ENCODE measurements at regions not wholly inside any gene's neighbourhood (a gene's known extent, or its start where the extent isn't known, plus 50 kb on each side); places are given as distances from the start of the nearest gene placed in this dataset.

DNA sequence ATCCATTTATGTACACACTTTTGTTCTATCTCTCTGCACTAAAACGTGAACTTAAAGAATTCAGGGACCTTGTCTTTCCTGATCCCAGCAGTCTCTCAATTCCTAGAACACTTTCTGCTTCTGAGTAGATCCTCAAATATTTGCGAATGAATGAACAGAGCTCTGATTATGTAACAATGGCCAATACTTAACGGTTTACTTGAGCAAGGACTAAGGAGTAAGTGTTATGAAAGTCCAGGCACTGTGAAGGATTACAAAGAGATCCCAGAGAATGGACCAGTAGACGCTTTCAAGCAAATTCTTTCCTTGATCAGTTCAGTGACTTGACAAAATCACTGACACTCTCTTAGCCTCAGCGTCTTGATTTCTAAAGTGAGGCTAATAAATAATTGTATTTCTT lies 514.5 kb upstream of the KLHL1 start:
- Histone ChIP-seq H3K9ac (ENCODE audit: low read length) (no peak overlapping the region), H3K27ac (ENCODE audit: low read length) (no peak overlapping the region), H3K4me2 (ENCODE audit: low read length) (no peak overlapping the region), H3K27me3 (ENCODE audit: insufficient read depth, low read depth, low read length) (no peaks in the 10 kb centered on the region), H3K9me2 (ENCODE audit: insufficient read depth, low read length) (no peaks in the 10 kb centered on the region), H3K36me3 (ENCODE audit: insufficient read depth, low read length) (no peaks in the 10 kb centered on the region), H3K9me3 (ENCODE audit: low read length) (no peaks in the 10 kb centered on the region), H3K4me3 (ENCODE audit: low read length) (no peak overlapping the region), H3F3A (ENCODE audit: insufficient read depth, low read length, poor library complexity, severe bottlenecking) (no peaks in the 10 kb centered on the region), H4K20me1 (ENCODE audit: insufficient read depth) (no peaks in the 10 kb centered on the region), H2AFZ (ENCODE audit: low read depth, low read length) (no peak overlapping the region), H3K79me2 (replicated peaks; ENCODE audit: insufficient read depth, low read length) (no peaks in the 10 kb centered on the region)
- TF ChIP-seq EZH2 (IDR thresholded peaks at IDR 0.05; ENCODE audit: borderline replicate concordance, insufficient read depth, low read length, poor library complexity, severe bottlenecking) = no peak

DNA sequence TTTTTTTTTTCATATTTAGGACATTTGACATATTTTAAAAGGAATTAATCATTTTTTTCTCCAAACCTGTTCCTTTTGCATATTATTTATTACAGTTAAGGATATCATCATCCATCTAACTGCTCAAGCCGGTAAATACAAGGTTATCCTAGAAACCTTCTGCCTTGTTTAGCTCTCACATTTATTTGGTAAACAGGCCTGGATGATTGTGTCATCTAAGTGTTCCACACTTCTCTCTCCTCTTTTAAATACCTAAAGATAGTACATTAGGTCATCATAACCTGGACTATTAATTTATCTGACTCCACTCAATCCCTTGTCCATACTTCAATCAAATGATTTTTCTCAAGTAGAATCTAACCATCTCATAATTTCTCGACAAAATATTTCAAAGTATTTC lies 511.7 kb upstream of the KLHL1 start:
- H3K27ac ChIP-seq (ENCODE audit: low read length) = no peak overlapping the region
- no peaks in the 10 kb centered on the region for H3K9me3 ChIP-seq (ENCODE audit: low read length)
- H3K9me2 ChIP-seq (ENCODE audit: insufficient read depth, low read length) = no peaks in the 10 kb centered on the region
- no peak overlapping the region for H3K9ac ChIP-seq (ENCODE audit: low read length)
- no peaks in the 10 kb centered on the region for H3K27me3 ChIP-seq (ENCODE audit: insufficient read depth, low read depth, low read length)
- H3K79me2 ChIP-seq (replicated peaks; ENCODE audit: insufficient read depth, low read length) = no peaks in the 10 kb centered on the region
- no peak overlapping the region for H3K4me3 ChIP-seq (ENCODE audit: low read length)
- no peaks in the 10 kb centered on the region for H3F3A ChIP-seq (ENCODE audit: insufficient read depth, low read length, poor library complexity, severe bottlenecking)
- TF ChIP-seq RAD21 (conservative IDR thresholded peaks at IDR 0.05) (no peak), TAF1 (IDR thresholded peaks at IDR 0.05; ENCODE audit: low read depth) (no peak), POLR2AphosphoS5 (IDR thresholded peaks at IDR 0.05) (no peak), MXI1 (conservative IDR thresholded peaks at IDR 0.05; ENCODE audit: poor library complexity, severe bottlenecking) (no peak), CTCF (IDR thresholded peaks at IDR 0.05; ENCODE audit: poor library complexity, severe bottlenecking) (no peak), SMC3 (conservative IDR thresholded peaks at IDR 0.05; ENCODE audit: poor library complexity) (no peak), REST (IDR thresholded peaks at IDR 0.05; ENCODE audit: borderline replicate concordance) (no peak), EP300 (conservative IDR thresholded peaks at IDR 0.05; ENCODE audit: poor library complexity, severe bottlenecking) (no peak), EZH2 (IDR thresholded peaks at IDR 0.05; ENCODE audit: borderline replicate concordance, insufficient read depth, low read length, poor library complexity, severe bottlenecking) (no peak)
- no peaks in the 10 kb centered on the region for H4K20me1 ChIP-seq (ENCODE audit: insufficient read depth)
- no peak overlapping the region for H3K4me2 ChIP-seq (ENCODE audit: low read length)
- no peak overlapping the region for H2AFZ ChIP-seq (ENCODE audit: low read depth, low read length)
- no peaks in the 10 kb centered on the region for H3K36me3 ChIP-seq (ENCODE audit: insufficient read depth, low read length)

GRCh38 chr13:70616847-70617246 lies 508.6 kb upstream of the KLHL1 start:
- no peaks in the 10 kb centered on the region for H3K9me2 ChIP-seq (ENCODE audit: insufficient read depth, low read length)
- TF ChIP-seq MXI1 (conservative IDR thresholded peaks at IDR 0.05; ENCODE audit: poor library complexity, severe bottlenecking) = no peak
- no peak for TF ChIP-seq RAD21 (conservative IDR thresholded peaks at IDR 0.05)
- TF ChIP-seq EZH2 (IDR thresholded peaks at IDR 0.05; ENCODE audit: borderline replicate concordance, insufficient read depth, low read length, poor library complexity, severe bottlenecking) = no peak
- no peak for TF ChIP-seq SMC3 (conservative IDR thresholded peaks at IDR 0.05; ENCODE audit: poor library complexity)
- TF ChIP-seq TAF1 (IDR thresholded peaks at IDR 0.05; ENCODE audit: low read depth) = no peak
- TF ChIP-seq REST (IDR thresholded peaks at IDR 0.05; ENCODE audit: borderline replicate concordance) = no peak
- no peak for TF ChIP-seq CTCF (IDR thresholded peaks at IDR 0.05; ENCODE audit: poor library complexity, severe bottlenecking)
- no peak for TF ChIP-seq EP300 (conservative IDR thresholded peaks at IDR 0.05; ENCODE audit: poor library complexity, severe bottlenecking)
- no peak for TF ChIP-seq POLR2AphosphoS5 (IDR thresholded peaks at IDR 0.05)
- no peaks in the 10 kb centered on the region for H3K9me3 ChIP-seq (ENCODE audit: low read length)
- H3K9ac ChIP-seq (ENCODE audit: low read length) = no peak overlapping the region
- H3F3A ChIP-seq (ENCODE audit: insufficient read depth, low read length, poor library complexity, severe bottlenecking) = no peaks in the 10 kb centered on the region
- no peak overlapping the region for H3K4me2 ChIP-seq (ENCODE audit: low read length)
- H3K79me2 ChIP-seq (replicated peaks; ENCODE audit: insufficient read depth, low read length) = no peaks in the 10 kb centered on the region
- H3K27ac ChIP-seq (ENCODE audit: low read length) = no peak overlapping the region
- no peak overlapping the region for H2AFZ ChIP-seq (ENCODE audit: low read depth, low read length)
- H3K27me3 ChIP-seq (ENCODE audit: insufficient read depth, low read depth, low read length) = no peaks in the 10 kb centered on the region
- H4K20me1 ChIP-seq (ENCODE audit: insufficient read depth) = no peaks in the 10 kb centered on the region
- H3K36me3 ChIP-seq (ENCODE audit: insufficient read depth, low read length) = no peaks in the 10 kb centered on the region
- H3K4me3 ChIP-seq (ENCODE audit: low read length) = no peak overlapping the region

Data from neural cell (in vitro differentiated cells).